Psoas muscle (tissue), 7 donors: ENCODE measurements at regions not wholly inside any gene's neighbourhood (a gene's known extent, or its start where the extent isn't known, plus 50 kb on each side); places are given as distances from the start of the nearest gene placed in this dataset.

ENCODE experiments used
- ATAC-seq, 4 donors: fragments of 200-7000 bp; cut with Tn5 transposase; one replicate each; pipeline ENCODE4 v1.9.1; 2020; ENCODE audit warnings: moderate library complexity in 3 of 4, mild to moderate bottlenecking in 2 of 4
- DNase-seq, 2 donors: peaks; one replicate each; pipeline ENCODE4 v3.0.0-alpha.2; 2020
- H3K27ac ChIP-seq: fragments of 200-600 bp; one replicate; pipeline ENCODE4 v1.8.0; 2022
- H3K27me3 ChIP-seq, 3 donors: fragments of 200-600 bp in 1 of 3; one replicate each; pipeline versions ENCODE4 v1.6.1 to v1.8.0; 2013 to 2022; ENCODE audit warnings: low read length in 2 of 3, mild to moderate bottlenecking in 2 of 3, moderate library complexity in 1 of 3; ENCODE audit not compliant: insufficient read depth in 3 of 3
- H3K36me3 ChIP-seq, 2 donors: fragments of 200-600 bp in 1 of 2; one replicate each; pipeline versions ENCODE4 v1.6.1 to v1.8.0; 2013 to 2022; ENCODE audit warnings: low read depth in 1 of 2, mild to moderate bottlenecking in 1 of 2, moderate library complexity in 1 of 2; ENCODE audit not compliant: insufficient read depth in 1 of 2
- H3K4me1 ChIP-seq: fragments of 200-600 bp; one replicate; pipeline ENCODE4 v1.8.0; 2022
- H3K4me3 ChIP-seq: fragments of 200-600 bp; one replicate; pipeline ENCODE4 v1.8.0; 2022; ENCODE audit warnings: mild to moderate bottlenecking
- H3K9me3 ChIP-seq: fragments of 200-600 bp; one replicate; pipeline ENCODE4 v1.8.0; 2022
- WGBS, 3 donors: extraction: QIAGEN DNeasy Blood & Tissue Kit; methylation state at CpG; one replicate each; pipeline versions ENCODE4 v1.1.6 to v1.1.7; 2013; 5-methylcytosine and 5-hydroxymethylcytosine counted together
- intact Hi-C, 2 donors: fragments of 100-400 bp; cut with DNase I; formaldehyde crosslinking; loops; one replicate each; pipeline versions ENCODE4 v1.11.0 to v1.14.2; 2022
- TF ChIP-seq, protein P1 (sequence below): fragments of 200-600 bp; IDR thresholded peaks from one replicate; pipeline ENCODE4 v1.8.0; 2022; ENCODE audit warnings: antibody characterized with exemption
- donor health status: healthy with polysubstance abuse.
- donor health status: DM: no; HTN: no; CAD: no; lungs with moderate emphysema.
- donor health status: Bipolar disorder and iron deficiency.
- donor health status: healthy.
- donor health status: DM: yes; HTN: yes; CAD: no.
- donor health status: DM: no; HTN: no; CAD: no.
- donor health status: DM: yes; HTN: yes; CAD: no.

DNA sequence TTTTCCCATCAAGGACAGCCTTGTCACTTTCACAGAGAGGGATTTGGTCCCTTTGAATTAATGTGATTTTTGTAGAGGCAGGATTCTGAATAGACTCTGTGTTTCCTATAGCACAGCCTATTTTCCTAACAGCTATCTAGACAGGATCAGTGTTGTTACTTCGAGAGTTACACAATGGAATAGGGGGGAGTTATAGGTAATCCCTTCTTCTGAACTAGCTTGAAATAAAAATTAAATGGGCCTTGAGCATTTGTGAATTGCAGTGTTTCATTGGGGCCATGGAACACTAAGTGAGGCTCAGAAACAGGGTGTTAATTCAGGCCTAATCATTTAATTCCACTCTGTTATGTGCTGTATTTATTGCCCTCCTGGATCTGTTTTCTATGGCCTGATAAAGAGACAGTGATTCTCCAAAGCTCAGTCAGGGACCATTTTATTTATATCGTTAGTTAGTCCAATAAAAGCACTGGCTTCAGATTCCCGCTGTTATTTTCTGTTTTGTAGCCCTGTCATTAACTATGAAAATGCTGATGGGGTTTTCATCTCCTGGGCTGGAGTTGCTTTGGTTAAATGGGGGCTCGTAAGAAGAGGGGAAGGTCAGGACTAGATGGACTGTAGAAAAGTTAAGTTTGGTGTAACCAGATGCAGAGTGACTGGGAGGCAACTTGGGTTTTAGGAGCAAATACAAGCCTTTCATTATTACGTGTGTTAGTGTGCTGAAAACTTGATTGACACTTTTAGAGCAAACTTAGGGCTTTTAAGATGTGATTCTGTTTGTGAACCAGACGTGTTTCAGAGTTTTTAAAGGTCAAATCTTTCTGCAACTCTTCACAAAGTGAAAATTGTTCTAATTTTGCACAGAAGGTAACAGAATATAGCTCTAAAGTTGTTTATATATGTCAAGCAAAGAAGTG lies 461.0 kb upstream of the HNRNPA3 start:
- no peak overlapping the region for H3K4me3 ChIP-seq
- no peaks in the 10 kb centered on the region for H3K4me1 ChIP-seq
- intact Hi-C loops = no loop called here
- H3K27me3 ChIP-seq = peaks cover 0 to 3% (median 2%) of the 10 kb centered on the region in 3 donors
- 60 to 65% (median 64%) methylated on average over 6 of the region's 6 CpGs for WGBS, 3 donors
- TF ChIP-seq, protein P1, sequence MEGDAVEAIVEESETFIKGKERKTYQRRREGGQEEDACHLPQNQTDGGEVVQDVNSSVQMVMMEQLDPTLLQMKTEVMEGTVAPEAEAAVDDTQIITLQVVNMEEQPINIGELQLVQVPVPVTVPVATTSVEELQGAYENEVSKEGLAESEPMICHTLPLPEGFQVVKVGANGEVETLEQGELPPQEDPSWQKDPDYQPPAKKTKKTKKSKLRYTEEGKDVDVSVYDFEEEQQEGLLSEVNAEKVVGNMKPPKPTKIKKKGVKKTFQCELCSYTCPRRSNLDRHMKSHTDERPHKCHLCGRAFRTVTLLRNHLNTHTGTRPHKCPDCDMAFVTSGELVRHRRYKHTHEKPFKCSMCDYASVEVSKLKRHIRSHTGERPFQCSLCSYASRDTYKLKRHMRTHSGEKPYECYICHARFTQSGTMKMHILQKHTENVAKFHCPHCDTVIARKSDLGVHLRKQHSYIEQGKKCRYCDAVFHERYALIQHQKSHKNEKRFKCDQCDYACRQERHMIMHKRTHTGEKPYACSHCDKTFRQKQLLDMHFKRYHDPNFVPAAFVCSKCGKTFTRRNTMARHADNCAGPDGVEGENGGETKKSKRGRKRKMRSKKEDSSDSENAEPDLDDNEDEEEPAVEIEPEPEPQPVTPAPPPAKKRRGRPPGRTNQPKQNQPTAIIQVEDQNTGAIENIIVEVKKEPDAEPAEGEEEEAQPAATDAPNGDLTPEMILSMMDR = no peak
- H3K9me3 ChIP-seq = no peaks in the 10 kb centered on the region
- ATAC-seq (no peak), DNase-seq (no peak)
- no peak overlapping the region for H3K27ac ChIP-seq
- H3K36me3 ChIP-seq = no peaks in the 10 kb centered on the region

- TF ChIP-seq, protein P1 = no peak
- DNase-seq (no peak), ATAC-seq (no peak)
- H3K4me3 ChIP-seq = no peak overlapping the region
- peaks cover 0 to 3% (median 2%) of the 10 kb centered on the region in 3 donors for H3K27me3 ChIP-seq
- H3K36me3 ChIP-seq = no peaks in the 10 kb centered on the region
- intact Hi-C loops = no loop called here
- WGBS, 3 donors = 88 to 94% (median 91%) methylated on average over 1 of the region's 1 CpG
- H3K9me3 ChIP-seq = no peaks in the 10 kb centered on the region
- no peaks in the 10 kb centered on the region for H3K4me1 ChIP-seq
- no peak overlapping the region for H3K27ac ChIP-seq
Measured at GRCh38 chr2:176752295-176752694, 460.3 kb upstream of the HNRNPA3 start.

- DNase-seq = no peak
- intact Hi-C loops = no loop called here
- no peak overlapping the region for H3K27ac ChIP-seq
- no peaks in the 10 kb centered on the region for H3K4me1 ChIP-seq
- H3K9me3 ChIP-seq = no peaks in the 10 kb centered on the region
- H3K36me3 ChIP-seq = no peaks in the 10 kb centered on the region
- peaks cover 0 to 2% (median 2%) of the 10 kb centered on the region in 3 donors for H3K27me3 ChIP-seq
- no peak overlapping the region for H3K4me3 ChIP-seq
- 73 to 93% (median 89%) methylated on average over 3 of the region's 3 CpGs for WGBS, 3 donors
- ATAC-seq = no peak
- TF ChIP-seq, protein P1 = no peak
Measured at GRCh38 chr2:176753205-176753604, 459.4 kb upstream of the HNRNPA3 start.

DNA sequence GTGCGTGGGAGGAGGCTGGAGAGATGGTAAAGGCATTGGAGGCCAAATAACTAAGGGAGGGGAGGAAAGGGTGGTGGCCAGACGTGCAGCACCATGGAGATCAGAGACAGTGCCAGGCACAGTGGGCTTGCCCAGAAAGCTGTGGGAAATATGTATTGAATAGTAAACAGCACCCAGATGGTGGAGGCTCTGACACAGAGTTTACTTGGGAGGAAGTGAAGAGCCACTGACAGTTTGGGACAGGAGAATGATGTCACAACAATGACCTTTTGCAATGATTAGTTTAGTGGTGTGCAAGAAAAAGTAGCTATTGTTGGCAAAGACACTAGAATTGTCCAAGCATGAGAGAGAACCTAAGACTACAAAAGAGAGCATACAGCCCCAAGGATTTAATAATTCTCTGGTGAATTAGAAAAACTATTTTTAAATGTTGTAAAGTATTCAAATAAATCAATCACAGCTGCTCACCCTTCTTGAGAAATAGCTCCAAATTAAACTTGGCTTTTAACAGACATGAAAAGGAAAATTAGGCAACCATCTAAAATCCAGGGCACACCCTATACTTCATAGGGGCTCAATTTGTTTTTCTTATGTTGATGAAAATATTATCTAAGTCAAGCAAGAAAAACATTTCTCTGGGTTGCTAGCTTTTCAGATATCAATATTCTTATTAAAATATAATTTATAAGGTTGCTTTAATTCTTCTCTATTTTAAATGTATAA lies 458.7 kb upstream of the HNRNPA3 start:
- intact Hi-C loops = no loop called here
- peak in 2 of 4 donors; percentile 36 to 46 for ATAC-seq
- Histone ChIP-seq H3K27me3 (peaks cover 0 to 2% (median 0%) of the 10 kb centered on the region in 3 donors), H3K4me3 (no peak overlapping the region), H3K27ac (no peak overlapping the region), H3K4me1 (no peaks in the 10 kb centered on the region), H3K36me3 (no peaks in the 10 kb centered on the region), H3K9me3 (no peaks in the 10 kb centered on the region)
- 45 to 72% (median 59%) methylated on average over 2 of the region's 2 CpGs for WGBS, 3 donors
- peak; percentile 31 to 53 for DNase-seq
- TF ChIP-seq, protein P1 = no peak
